ENCODE measurements at regions not wholly inside any gene's neighbourhood (a gene's known extent, or its start where the extent isn't known, plus 50 kb on each side); places are given as distances from the start of the nearest gene placed in this dataset.

DNA sequence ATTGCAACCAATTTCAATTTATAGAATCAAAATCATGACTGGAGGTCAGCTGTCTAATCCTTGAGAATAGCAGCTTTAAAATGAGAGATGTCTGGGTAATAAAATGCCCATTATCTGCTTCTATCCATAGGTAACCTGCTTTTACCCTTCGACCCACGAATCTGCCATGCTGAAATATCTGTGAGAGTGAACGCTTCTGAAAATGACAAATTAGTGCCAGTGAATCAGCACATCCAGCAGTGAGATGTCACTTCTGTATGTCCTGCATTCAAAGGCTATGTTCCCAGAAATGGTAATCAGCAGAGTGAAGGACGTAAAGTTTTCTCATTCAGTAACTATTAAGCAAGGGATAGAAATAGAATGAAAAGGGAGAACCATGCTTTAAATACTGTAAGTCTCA lies 532.4 kb upstream of the ITGA1 start:
- Histone ChIP-seq H3K36me3 (ENCODE audit: control insufficient read depth, insufficient read depth, low read length) (no peaks in the 10 kb centered on the region), H3K4me3 (replicated peaks; ENCODE audit: low read depth, low read length) (no peak overlapping the region), H3K27me3 (replicated peaks; ENCODE audit: control insufficient read depth, insufficient read depth, low read length) (no peaks in the 10 kb centered on the region)
- no peak for DNase-seq (ENCODE audit: extremely low read depth, insufficient read length)
- TF ChIP-seq, protein P1, sequence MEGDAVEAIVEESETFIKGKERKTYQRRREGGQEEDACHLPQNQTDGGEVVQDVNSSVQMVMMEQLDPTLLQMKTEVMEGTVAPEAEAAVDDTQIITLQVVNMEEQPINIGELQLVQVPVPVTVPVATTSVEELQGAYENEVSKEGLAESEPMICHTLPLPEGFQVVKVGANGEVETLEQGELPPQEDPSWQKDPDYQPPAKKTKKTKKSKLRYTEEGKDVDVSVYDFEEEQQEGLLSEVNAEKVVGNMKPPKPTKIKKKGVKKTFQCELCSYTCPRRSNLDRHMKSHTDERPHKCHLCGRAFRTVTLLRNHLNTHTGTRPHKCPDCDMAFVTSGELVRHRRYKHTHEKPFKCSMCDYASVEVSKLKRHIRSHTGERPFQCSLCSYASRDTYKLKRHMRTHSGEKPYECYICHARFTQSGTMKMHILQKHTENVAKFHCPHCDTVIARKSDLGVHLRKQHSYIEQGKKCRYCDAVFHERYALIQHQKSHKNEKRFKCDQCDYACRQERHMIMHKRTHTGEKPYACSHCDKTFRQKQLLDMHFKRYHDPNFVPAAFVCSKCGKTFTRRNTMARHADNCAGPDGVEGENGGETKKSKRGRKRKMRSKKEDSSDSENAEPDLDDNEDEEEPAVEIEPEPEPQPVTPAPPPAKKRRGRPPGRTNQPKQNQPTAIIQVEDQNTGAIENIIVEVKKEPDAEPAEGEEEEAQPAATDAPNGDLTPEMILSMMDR (IDR thresholded peaks at IDR 0.05; ENCODE audit: insufficient read depth, low read length, poor library complexity, severe bottlenecking) = no peak

DNA sequence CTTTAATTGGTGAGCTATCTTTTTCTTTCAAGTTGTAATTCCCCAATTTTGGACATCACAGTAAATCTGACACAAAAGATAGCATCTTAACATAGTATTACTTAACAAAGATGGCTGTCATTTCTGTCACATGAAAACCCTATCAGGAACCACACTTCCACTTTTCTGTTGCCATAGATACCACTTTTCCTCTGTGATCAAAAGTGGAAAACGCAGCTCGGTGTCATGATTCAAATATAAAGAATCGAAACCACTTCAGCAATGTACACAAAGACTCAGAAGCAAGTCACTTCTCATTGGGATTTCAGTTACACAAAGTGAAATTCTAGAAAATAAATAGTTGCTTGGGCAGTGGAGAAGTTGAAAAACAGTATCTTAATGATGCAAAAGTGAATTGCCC lies 524.9 kb upstream of the ITGA1 start:
- no peak overlapping the region for H3K4me3 ChIP-seq (replicated peaks; ENCODE audit: low read depth, low read length)
- no peak for DNase-seq (ENCODE audit: extremely low read depth, insufficient read length)
- TF ChIP-seq, protein P1 (IDR thresholded peaks at IDR 0.05; ENCODE audit: insufficient read depth, low read length, poor library complexity, severe bottlenecking) = no peak
- no peaks in the 10 kb centered on the region for H3K36me3 ChIP-seq (ENCODE audit: control insufficient read depth, insufficient read depth, low read length)
- H3K27me3 ChIP-seq (replicated peaks; ENCODE audit: control insufficient read depth, insufficient read depth, low read length) = no peaks in the 10 kb centered on the region

DNA sequence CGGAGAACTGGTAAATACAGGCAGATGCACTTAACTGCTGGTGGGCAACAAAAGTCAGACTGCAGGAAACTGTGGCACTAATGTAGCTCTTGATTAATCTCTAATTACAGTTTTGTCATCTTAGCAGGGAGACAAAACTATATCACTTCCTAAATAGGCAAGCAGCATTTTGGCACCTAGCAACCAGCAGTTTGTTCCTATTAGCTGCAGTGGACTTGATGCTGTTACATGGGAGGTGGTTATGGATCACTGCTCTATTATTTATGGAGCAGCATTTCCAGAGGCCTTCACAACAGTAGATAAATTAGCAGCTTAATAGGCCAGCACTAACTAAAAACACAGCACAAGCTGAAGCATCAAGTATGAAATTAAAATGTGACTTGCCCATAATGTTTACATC lies 518.3 kb upstream of the ITGA1 start:
- TF ChIP-seq, protein P1 (IDR thresholded peaks at IDR 0.05; ENCODE audit: insufficient read depth, low read length, poor library complexity, severe bottlenecking) = no peak
- Histone ChIP-seq H3K4me3 (replicated peaks; ENCODE audit: low read depth, low read length) (no peak overlapping the region), H3K36me3 (ENCODE audit: control insufficient read depth, insufficient read depth, low read length) (no peaks in the 10 kb centered on the region), H3K27me3 (replicated peaks; ENCODE audit: control insufficient read depth, insufficient read depth, low read length) (no peaks in the 10 kb centered on the region)
- no peak for DNase-seq (ENCODE audit: extremely low read depth, insufficient read length)

DNA sequence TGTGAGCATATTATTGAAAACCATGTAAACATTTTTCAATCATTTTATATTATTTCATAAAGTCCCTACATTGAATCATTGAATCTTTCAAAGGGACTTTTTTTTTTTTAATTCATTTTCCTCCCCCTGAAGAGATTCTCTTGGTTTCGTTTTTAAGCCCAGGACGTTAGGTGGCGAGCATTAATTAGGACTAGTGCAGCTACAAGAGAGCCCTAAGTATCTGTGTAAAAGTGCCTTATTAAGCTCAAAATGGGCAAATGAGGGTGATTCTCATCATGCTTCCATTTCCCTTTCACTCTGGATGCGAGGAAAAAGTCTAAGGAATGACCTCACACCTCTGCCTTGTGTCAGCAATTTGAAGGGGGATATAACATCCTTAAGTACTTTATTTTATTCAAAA lies 517.9 kb upstream of the ITGA1 start:
- Histone ChIP-seq H3K27me3 (replicated peaks; ENCODE audit: control insufficient read depth, insufficient read depth, low read length) (no peaks in the 10 kb centered on the region), H3K4me3 (replicated peaks; ENCODE audit: low read depth, low read length) (no peak overlapping the region), H3K36me3 (ENCODE audit: control insufficient read depth, insufficient read depth, low read length) (no peaks in the 10 kb centered on the region)
- TF ChIP-seq, protein P1 (IDR thresholded peaks at IDR 0.05; ENCODE audit: insufficient read depth, low read length, poor library complexity, severe bottlenecking) = no peak
- DNase-seq (ENCODE audit: extremely low read depth, insufficient read length) = no peak

DNA sequence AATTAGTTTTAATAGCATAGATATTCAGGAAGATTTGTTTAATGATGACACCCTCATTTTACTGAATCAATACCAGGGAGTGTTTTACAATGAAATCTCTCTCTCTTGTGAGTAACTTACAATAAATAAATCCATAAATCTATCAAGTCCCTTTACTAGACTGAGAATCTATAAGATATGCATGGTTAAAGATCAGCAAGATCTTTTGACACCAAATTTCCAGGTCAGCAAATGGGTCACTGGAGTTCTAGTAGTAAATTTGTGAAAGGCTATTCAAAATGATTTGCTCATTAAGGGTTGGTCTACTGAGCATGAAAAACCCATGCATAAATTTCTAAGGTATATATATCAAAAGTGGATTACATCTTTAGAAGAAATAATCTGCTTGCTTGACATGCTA lies 512.1 kb upstream of the ITGA1 start:
- Histone ChIP-seq H3K27me3 (replicated peaks; ENCODE audit: control insufficient read depth, insufficient read depth, low read length) (no peaks in the 10 kb centered on the region), H3K4me3 (replicated peaks; ENCODE audit: low read depth, low read length) (no peak overlapping the region), H3K36me3 (ENCODE audit: control insufficient read depth, insufficient read depth, low read length) (no peaks in the 10 kb centered on the region)
- no peak for DNase-seq (ENCODE audit: extremely low read depth, insufficient read length)
- TF ChIP-seq, protein P1 (IDR thresholded peaks at IDR 0.05; ENCODE audit: insufficient read depth, low read length, poor library complexity, severe bottlenecking) = no peak

DNA sequence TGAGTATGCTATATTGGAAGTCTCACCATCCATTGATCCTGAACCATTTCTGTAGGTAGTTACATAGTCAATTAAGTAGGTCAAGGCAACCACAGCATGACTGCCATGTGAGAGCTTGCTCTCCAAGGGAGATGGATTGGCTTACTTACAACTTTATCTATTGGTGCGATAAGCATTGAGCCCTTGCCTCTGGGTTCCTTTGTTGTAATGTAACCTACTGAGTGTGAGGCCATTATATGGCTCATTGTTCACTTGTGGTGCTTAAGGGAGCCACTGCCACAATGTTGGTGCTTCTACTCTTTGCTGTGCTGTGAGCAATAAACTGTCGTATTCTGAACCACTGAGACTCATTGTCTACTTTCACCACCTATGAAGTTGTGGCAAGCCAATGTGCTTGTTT lies 510.6 kb upstream of the ITGA1 start:
- Histone ChIP-seq H3K36me3 (ENCODE audit: control insufficient read depth, insufficient read depth, low read length) (no peaks in the 10 kb centered on the region), H3K27me3 (replicated peaks; ENCODE audit: control insufficient read depth, insufficient read depth, low read length) (no peaks in the 10 kb centered on the region), H3K4me3 (replicated peaks; ENCODE audit: low read depth, low read length) (no peak overlapping the region)
- TF ChIP-seq, protein P1 (IDR thresholded peaks at IDR 0.05; ENCODE audit: insufficient read depth, low read length, poor library complexity, severe bottlenecking) = no peak
- DNase-seq (ENCODE audit: extremely low read depth, insufficient read length) = no peak
